ENCODE measurements at regions not wholly inside any gene's neighbourhood (a gene's known extent, or its start where the extent isn't known, plus 50 kb on each side); places are given as distances from the start of the nearest gene placed in this dataset.

DNA sequence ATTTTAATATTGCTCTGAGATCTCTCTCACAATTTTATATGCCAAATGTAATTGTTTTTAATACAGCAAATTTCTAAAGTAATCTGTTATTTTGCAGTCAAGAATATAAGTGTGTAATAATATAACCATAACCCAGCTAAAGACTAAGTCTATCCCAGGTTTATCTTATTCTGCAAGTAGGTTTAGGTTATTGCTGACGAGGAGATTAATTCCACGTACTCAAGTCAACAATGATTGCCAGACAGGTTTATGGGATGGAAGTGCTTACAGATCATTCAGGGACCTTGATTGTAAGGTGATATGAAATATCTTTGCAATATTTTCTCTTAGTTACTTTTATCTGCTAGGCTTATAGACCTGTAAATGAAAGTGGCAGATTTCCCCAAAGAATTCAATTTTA, 698.3 kb downstream of the HDGFL1 start:
- no peak for TF ChIP-seq EZH2 (IDR thresholded peaks at IDR 0.05; ENCODE audit: low read depth)
- no peak for TF ChIP-seq CTCF (conservative IDR thresholded peaks at IDR 0.05)
- H3K36me3 ChIP-seq (ENCODE audit: low read depth), result no peaks in the 10 kb centered on the region
- H3F3A ChIP-seq (ENCODE audit: insufficient read depth, low read depth), result no peaks in the 10 kb centered on the region
- no peak overlapping the region for H3K4me2 ChIP-seq
- no peaks in the 10 kb centered on the region for H3K27me3 ChIP-seq (ENCODE audit: insufficient read depth, low read depth)
- no peak overlapping the region for H2AFZ ChIP-seq
- no peak overlapping the region for H3K27ac ChIP-seq
- no peaks in the 10 kb centered on the region; the same call in 1 of the 2 replicates for H3K9me2 ChIP-seq (ENCODE audit: insufficient read depth)
- H3K79me2 ChIP-seq (ENCODE audit: low read depth), result no peaks in the 10 kb centered on the region
- intact Hi-C loops (cut with micrococcal nuclease; ENCODE audit: unreplicated experiment), result no loop called here
- no peak for DNase-seq
- POLR2A ChIA-PET (ENCODE audit: unreplicated experiment), result no interaction called here
- no peaks in the 10 kb centered on the region for H3K9me3 ChIP-seq (ENCODE audit: insufficient read depth, low read depth)
- H3K4me3 ChIP-seq, result no peak overlapping the region
- H4K20me1 ChIP-seq (ENCODE audit: insufficient read depth), result no peaks in the 10 kb centered on the region
- CTCF ChIA-PET, result no interaction called here
- no peaks in the 10 kb centered on the region for H3K4me1 ChIP-seq (replicated peaks; ENCODE audit: insufficient read depth)
- no TSS peak for BruUV-seq (replicated peaks)

DNA sequence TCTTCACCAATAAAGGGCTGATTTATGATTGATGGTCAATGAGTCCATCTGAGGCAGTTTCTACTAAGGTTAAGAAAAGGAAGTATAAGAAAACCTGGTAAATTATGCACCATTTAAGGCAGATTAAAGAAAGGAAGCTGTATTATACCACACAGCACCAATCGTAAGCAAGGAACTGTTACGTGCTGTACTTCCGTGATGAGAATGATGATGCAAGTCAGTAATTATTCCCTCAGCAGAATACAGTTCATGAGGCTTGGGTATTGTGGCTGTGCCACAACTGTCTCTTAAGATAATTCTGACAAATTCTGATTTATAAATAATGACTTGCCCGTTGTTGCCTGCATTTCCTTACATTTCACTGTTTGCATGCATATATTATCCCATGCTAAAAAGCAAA, 699.0 kb downstream of the HDGFL1 start:
- H3K36me3 ChIP-seq (ENCODE audit: low read depth), result no peaks in the 10 kb centered on the region
- no peaks in the 10 kb centered on the region for H3K4me1 ChIP-seq (replicated peaks; ENCODE audit: insufficient read depth)
- TF ChIP-seq EZH2 (IDR thresholded peaks at IDR 0.05; ENCODE audit: low read depth) (no peak), CTCF (conservative IDR thresholded peaks at IDR 0.05) (no peak)
- ChIA-PET CTCF (no interaction called here), POLR2A (ENCODE audit: unreplicated experiment) (no interaction called here)
- no peak overlapping the region for H2AFZ ChIP-seq
- H3K9me2 ChIP-seq (ENCODE audit: insufficient read depth), result no peaks in the 10 kb centered on the region; the same call in 1 of the 2 replicates
- H3K4me3 ChIP-seq, result no peak overlapping the region
- no peak overlapping the region for H3K4me2 ChIP-seq
- no peaks in the 10 kb centered on the region for H3K27me3 ChIP-seq (ENCODE audit: insufficient read depth, low read depth)
- no peaks in the 10 kb centered on the region for H3F3A ChIP-seq (ENCODE audit: insufficient read depth, low read depth)
- no peaks in the 10 kb centered on the region for H4K20me1 ChIP-seq (ENCODE audit: insufficient read depth)
- H3K79me2 ChIP-seq (ENCODE audit: low read depth), result no peaks in the 10 kb centered on the region
- intact Hi-C loops (cut with micrococcal nuclease; ENCODE audit: unreplicated experiment), result no loop called here
- no peak overlapping the region for H3K27ac ChIP-seq
- H3K9me3 ChIP-seq (ENCODE audit: insufficient read depth, low read depth), result no peaks in the 10 kb centered on the region
- no peak for DNase-seq
- no TSS peak for BruUV-seq (replicated peaks)

DNA sequence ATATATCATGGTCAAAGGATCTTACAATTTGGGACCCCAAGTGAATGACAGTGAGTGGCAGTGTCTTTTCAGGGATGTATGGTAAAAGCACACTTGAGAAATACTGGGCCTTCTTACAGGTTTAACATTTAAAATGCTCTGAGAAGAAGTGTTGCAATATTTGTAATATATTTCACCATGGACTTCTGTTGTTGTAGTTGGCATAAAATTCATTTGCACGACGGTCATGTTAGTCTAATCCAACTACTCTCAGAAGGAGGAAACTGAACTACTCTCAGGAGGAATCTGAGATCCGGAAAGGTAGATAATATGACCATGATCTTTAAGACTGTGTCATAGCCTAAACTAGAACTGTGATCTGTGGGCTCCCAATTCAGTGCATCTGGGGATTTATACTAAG, 700.1 kb downstream of the HDGFL1 start:
- TF ChIP-seq CTCF (conservative IDR thresholded peaks at IDR 0.05) (no peak), EZH2 (IDR thresholded peaks at IDR 0.05; ENCODE audit: low read depth) (no peak)
- ChIA-PET CTCF (no interaction called here), POLR2A (ENCODE audit: unreplicated experiment) (no interaction called here)
- Histone ChIP-seq H3K4me1 (replicated peaks; ENCODE audit: insufficient read depth) (no peaks in the 10 kb centered on the region), H3K4me3 (no peak overlapping the region), H3F3A (ENCODE audit: insufficient read depth, low read depth) (no peaks in the 10 kb centered on the region), H4K20me1 (ENCODE audit: insufficient read depth) (no peaks in the 10 kb centered on the region), H3K27ac (no peak overlapping the region), H3K9me3 (ENCODE audit: insufficient read depth, low read depth) (no peaks in the 10 kb centered on the region), H3K36me3 (ENCODE audit: low read depth) (no peaks in the 10 kb centered on the region), H3K27me3 (ENCODE audit: insufficient read depth, low read depth) (no peaks in the 10 kb centered on the region), H3K4me2 (no peak overlapping the region), H3K79me2 (ENCODE audit: low read depth) (no peaks in the 10 kb centered on the region), H2AFZ (no peak overlapping the region), H3K9me2 (ENCODE audit: insufficient read depth) (no peaks in the 10 kb centered on the region)
- no TSS peak for BruUV-seq (replicated peaks)
- no peak for DNase-seq
- intact Hi-C loops (cut with micrococcal nuclease; ENCODE audit: unreplicated experiment), result no loop called here
